Stimulated activated CD4-positive, alpha-beta T cell treated with anti-CD3 and anti-CD28 coated beads, Interleukin-12 subunit alpha, Interleukin-12 subunit beta, amount 100 ng/mL, for 48 hours (primary cell): ENCODE measurements at regions not wholly inside any gene's neighbourhood (a gene's known extent, or its start where the extent isn't known, plus 50 kb on each side); places are given as distances from the start of the nearest gene placed in this dataset.

Experiments used
- DNase-seq, 3 donors: peaks; one replicate each; pipeline ENCODE4 v3.0.0-alpha.2; 2020; ENCODE audit warnings: low read depth in 2 of 3, low spot score in 1 of 3

GRCh38 chr2:71783215-71783614 is 329.9 kb downstream of the DYSF start:
- DNase-seq: no peak

DNA sequence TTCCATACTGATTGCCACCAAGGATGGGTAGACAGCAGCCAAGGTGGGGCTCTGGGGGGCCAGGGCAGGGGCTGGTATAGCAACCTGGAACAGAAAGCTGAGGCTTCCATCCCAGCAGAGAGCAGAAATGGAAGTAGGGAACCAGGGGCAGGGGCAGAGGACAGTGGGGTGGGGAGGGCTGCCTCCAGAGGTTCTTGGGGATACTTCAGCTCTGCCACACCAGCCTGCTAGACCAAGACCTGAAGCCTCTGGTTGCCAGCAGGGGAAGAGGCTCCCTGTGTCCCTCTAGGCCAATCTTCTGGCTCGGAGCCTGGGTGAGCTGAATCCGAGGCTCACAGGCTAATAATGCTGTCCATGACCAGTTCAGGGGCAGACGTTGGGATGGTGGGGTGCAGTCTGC is 329.0 kb downstream of the DYSF start:
- no peak for DNase-seq

GRCh38 chr2:71781695-71782228 is 328.4 kb downstream of the DYSF start:
- no peak for DNase-seq

DNA sequence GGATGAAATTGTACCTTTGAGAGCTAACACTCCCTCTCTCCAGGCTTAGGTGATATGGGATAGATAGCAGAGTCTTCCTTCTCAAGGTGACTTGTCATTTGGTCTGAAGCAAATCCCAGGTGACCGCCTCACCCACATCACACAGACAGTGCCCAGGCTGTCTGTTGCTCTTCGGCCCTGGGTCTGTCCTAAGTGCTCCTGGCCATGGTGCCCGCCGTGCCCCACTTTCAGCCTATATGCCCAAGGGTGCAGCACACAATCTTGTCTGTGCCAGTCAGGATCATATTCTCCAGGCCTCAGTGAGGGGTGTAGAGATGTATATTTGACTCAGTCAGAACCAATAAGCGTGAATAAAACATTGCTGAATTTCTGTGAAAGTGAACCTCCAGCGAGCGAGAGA is 326.8 kb downstream of the DYSF start:
- no peak for DNase-seq

- no peak for DNase-seq
These were observed 326.4 kb downstream of the DYSF start for GRCh38 chr2:71779774-71780105.

DNA sequence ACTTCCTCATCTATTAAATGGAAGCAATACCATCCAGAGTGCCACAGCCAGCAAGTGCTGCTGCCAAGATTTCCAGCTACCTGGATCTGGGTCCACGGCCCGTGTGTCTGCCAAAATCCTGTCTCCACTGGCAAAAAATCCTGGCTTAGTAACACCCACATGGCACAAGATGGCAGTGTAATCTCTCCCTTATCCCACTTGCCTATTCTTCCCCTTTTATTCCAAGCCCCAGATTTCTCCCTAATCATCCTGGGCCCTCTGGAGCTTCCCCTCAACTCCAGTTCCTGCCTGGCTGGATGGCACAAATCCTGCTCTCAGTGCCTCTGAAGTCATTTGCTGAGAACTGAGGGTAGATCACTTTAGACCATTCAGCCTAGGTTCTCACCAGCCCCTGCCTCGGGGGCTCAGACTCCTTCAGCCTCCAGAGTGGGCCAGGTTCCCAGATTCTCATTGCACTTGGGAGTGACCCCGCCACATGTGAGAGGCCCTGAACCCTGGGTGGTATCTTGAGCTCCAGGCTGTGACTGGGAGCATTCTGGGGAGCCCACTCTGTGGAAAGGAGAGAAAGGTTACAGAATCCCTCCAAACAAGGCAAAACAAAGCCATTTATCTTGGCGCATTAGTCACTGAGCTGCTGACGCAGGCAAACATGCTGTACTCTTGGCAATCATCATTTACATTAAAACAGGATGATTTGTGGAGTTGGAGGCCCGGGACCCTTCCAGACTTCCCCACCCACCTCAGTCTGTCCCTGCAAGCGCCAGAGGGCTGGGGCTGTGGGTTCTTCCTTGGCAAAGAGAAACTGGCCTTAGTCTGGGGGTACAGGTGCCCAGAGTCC is 325.8 kb downstream of the DYSF start:
- no peak for DNase-seq

GRCh38 chr2:71778514-71778913 is 325.2 kb downstream of the DYSF start:
- DNase-seq: no peak

DNA sequence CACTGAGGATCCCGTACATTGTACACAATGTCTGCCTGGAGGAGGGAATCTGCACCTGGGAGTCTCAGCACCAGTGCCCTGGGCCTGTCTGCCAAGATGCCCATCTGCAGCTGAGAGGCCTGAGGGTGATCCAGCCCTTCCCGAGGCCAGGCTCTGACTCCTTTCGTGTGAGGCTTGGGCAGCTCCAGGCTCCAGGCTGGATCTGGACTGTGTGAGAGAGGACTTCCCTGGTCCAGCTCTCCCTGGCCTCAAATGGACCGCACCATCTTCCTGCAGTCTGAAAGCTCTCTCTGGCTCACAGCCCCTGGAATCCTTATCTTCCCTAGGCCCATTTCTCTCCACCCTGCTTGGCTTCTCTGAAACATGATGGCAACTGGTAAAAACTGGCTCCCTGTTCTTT is 324.6 kb downstream of the DYSF start:
- DNase-seq: no peak

- no peak for DNase-seq
These were observed 322.9 kb downstream of the DYSF start for GRCh38 chr2:71776227-71776626.

DNA sequence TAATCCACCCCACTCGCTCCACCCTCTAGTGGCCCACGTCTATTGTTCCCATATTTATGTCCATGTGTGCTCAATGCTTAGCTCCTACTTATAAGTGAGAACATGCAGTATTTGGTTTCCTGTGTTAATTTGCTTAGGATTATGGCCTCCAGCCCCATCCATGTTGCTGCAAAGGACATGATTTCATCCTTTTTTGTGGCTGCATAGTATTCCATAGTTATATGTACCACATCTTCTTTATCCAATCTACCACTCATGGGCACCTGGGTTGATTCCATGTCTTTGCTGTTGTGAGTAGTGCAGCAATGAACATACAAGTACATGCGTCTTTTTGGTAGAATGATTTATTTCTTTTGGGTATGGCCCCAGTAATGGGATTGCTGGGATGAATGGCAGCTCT is 319.9 kb downstream of the DYSF start:
- DNase-seq: no peak

GRCh38 chr2:71772510-71773172 is 319.3 kb downstream of the DYSF start:
- DNase-seq: no peak

- no peak for DNase-seq
These were observed 314.3 kb downstream of the DYSF start for GRCh38 chr2:71767663-71768062.

- DNase-seq: no peak
These were observed 305.7 kb downstream of the DYSF start for GRCh38 chr2:71759060-71759459.

DNA sequence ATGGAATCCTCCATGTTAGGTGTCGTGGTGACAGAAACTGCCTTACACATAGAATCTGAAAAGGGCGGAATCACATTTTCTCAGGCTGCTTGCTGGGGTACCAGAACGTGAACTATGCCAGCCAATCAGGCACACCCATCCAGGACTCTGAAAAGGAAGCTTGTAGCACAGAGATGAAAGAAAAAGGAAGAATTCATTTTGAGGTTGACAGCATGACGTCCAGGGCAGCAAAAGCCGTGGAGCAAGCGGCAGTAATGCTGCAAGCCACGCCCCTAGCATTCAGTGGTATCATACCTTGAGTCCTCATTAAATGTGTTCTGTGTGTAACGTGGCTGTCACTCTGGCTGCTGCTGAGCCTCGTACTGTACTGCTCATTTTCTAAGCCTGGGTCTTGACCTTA is 304.0 kb downstream of the DYSF start:
- no peak for DNase-seq

DNA sequence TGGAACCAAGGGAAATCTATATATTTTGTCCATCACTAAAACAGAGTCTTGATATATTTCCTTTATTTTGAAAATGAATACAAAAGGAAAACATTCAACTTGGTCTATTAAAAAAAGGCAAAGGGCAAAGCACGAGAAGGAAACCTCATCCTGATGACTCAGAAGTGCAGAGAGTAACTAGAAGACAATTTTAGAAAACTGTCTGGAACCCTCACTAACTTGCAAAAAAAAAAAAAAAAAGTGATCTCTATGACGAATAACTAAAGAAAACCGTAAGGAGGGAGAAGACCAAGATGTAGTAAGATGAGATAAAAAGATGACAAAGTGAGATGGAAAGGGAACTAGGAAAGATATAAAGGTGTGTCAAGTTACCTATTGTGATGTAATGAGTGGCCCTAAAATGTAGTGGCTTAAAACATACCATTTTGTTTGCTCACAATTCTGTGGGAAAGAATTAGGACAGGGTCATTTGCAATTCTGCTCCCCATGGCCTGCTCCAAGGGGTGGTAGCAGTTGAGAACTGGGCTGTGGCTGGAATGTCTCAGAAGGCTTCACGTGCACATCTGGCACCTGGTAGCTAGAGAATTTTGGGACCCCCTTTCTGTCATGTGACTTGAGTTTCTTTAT is 303.0 kb downstream of the DYSF start:
- no peak for DNase-seq

- no peak for DNase-seq
These were observed 298.2 kb downstream of the DYSF start for GRCh38 chr2:71751590-71751989.

DNA sequence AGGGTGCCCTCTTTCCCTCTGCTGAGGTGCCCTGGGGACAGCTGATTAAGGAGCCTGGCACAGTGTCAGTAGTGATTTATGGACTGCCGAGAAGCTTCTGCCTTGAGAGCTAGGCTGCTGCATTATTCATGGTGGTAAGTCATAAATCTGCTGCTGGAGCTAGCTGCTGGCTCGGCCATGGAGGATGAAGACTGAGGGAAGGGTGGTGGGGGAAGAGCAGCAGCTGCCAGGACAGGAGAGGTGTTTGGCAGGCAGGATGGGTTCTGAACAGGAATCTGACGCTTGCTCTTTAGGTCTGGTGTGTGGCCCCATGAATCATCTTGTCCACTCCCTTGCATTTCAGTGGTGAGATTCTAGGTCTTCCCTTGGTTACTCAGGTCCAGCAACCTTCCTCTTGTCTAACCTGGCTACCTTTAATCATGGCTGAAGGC is 296.3 kb downstream of the DYSF start:
- DNase-seq: no peak

- no peak for DNase-seq
These were observed 294.9 kb downstream of the DYSF start for GRCh38 chr2:71748227-71748626.

DNA sequence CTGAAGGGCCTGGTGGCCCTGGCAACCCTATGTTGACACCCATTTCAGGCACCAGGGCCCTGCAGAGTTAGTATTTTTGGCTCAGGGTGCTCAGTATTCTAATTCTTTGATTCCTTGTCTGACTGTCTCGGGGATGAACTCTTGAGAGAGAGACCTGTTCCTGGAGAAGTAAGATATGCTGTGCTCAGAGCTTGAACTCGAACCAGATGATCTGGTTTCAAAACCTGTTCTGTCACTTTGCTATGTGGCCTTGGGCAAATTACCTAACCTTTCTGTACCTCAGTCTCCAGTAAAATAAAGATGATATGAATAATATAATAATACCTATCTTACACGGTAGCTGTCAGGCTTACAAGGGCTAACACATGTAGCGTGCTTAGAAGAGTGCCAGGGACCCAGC is 294.2 kb downstream of the DYSF start:
- no peak for DNase-seq

GRCh38 chr2:71746946-71747501 is 293.7 kb downstream of the DYSF start:
- DNase-seq: no peak

DNA sequence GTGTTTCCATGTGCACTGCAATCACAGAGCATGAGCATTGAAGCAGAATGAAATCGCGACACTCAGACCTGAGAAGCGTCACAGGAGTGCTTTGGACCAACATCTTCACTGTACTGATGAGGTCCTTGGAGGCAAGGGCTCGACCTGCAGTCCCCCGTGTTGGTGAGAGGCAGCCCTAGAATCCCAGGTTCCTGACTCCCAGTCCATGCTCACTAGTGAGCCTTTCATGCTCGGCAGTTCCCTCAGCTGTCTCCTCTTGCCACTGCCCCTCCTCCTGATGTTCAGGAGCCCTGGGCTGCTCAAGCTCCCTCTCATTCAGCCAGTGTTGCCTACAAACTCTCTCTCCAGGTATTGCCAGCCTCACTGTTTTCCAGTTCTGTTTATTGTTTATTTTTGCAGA is 291.4 kb downstream of the DYSF start:
- no peak for DNase-seq
